Activated CD8-positive, alpha-beta memory T cell treated with anti-CD3 and anti-CD28 coated beads for 4 hours (primary cell): ENCODE measurements at regions not wholly inside any gene's neighbourhood (a gene's known extent, or its start where the extent isn't known, plus 50 kb on each side); places are given as distances from the start of the nearest gene placed in this dataset.

Source experiments
- DNase-seq, 2 donors: peaks; one replicate each; pipeline ENCODE4 v3.0.0-alpha.2; 2020; ENCODE audit warnings: low read depth in 2 of 2

DNA sequence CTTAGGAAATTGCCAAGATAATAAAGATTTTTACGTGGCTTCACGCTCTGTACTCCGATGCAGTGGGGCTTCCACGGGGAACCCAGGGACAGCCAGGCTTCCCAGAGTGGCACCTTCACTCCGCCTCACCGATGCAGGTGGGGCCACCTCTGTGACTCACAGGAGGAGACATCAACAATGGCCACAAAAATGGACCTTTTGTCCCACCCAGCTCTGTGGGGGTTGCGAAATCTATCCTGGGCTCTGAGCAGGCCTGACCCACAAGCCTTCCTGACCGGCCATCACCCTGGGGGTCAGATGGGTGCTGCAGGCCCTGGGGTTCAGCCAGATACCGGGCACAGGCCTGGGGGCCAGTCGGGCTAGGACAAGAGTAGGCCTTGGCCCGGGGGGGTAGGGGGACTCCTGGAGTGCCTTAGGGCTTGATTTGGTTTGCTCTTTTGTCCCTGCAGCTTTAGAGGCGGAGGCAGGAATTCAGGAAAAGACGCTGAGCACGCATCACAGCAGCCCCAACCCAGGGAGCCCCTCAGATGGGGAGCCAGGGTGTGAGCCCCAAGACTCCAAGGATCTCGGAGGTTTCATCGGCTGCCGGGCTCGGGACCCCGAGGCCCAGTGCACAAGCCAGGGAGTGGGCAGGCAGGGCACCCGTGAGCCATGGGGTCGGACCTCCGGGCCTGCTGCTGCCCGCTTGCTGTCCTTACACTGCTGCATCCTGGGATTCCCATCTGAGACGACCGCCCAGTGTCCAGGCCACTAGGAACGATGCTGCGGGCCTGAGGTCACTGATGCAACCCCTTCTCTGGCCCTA, 136.5 kb upstream of the NKX1-1 start:
- DNase-seq = no peak

DNA sequence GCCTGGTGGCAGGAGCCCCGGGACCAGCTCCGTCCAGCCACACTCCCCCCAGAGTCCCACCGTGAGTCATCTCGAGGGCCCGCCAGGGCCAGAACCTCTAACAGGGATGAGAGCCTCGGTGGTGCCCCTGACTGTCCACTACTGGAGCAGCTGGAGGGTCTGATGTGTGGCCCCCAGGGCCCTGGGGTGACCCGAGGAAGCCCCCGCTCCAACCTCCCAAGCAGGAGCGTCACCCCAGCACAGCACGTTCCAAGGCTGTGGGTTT, 135.9 kb upstream of the NKX1-1 start:
- no peak for DNase-seq

DNA sequence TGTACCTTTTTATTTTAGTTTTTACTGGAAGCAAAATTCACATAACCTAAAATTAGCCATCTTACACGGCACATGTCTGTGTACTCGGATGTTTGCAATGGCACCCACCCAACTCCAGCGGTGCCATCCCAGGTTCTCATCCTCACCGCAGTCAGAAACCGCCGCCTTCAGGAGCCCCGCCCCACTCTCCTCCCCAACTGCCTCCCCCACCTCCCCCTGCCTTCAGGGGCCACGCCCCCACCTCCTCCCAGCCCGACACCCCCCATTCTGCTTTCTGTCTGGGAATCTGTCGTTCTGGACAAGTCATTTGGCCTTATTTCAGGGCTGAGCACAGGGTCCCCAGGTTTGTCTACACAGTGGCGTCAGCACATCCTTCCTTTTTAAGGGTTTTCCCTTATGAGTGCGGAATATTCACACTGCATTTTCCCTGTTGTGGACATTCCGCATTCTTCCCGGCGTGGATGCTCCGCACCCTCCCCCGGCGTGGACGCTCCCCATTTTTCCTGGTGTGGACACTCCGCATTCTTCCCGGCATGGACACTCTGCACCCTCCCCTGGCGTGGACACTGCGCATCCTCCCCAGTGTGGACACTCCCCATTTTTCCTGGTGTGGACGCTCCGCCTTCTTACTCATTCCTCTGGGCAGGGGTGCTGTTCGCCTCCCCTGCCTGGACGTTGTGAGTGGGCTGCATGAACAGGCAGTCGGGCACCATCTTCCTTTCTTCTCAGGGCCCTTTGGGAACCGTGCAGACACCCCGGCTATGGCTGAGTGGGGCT, 135.4 kb upstream of the NKX1-1 start:
- DNase-seq = no peak

DNA sequence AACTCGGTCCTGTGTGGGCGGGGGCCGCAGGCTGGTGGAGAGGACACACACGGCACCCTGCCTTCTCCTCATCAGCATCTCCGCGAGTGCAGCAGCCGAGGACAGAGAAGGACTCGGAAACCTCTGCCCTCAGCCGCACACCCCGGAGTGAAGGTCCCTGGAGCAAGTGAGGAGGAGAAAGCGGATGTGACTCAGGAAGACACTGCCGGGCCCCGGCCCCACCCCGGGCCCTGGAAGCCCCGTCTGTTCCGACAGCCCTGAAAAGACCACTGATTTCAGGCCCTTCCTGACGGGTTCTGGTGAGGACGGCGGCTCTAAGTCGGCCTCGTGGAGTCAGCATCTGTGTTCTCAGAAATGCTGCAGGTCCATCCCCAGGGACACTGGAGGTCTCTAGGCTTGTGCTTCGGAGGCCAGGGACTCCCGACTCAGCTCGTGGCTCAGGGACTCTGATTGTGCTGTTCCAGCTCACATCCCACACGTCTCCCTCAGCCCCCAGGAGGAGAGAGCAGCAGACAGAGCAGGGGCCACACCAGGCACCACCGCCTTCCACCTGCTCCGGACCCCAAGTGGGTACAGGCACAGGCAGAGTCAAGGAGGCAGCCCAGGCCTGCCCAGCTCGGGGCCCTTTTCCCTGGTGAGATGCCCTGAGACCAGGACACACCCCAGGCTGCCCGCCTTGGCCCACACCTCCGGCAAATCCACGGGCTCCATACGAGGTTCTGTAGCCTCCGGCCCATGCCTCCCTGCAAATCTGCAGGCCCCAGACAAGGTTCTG, 134.5 kb upstream of the NKX1-1 start:
- no peak for DNase-seq

DNA sequence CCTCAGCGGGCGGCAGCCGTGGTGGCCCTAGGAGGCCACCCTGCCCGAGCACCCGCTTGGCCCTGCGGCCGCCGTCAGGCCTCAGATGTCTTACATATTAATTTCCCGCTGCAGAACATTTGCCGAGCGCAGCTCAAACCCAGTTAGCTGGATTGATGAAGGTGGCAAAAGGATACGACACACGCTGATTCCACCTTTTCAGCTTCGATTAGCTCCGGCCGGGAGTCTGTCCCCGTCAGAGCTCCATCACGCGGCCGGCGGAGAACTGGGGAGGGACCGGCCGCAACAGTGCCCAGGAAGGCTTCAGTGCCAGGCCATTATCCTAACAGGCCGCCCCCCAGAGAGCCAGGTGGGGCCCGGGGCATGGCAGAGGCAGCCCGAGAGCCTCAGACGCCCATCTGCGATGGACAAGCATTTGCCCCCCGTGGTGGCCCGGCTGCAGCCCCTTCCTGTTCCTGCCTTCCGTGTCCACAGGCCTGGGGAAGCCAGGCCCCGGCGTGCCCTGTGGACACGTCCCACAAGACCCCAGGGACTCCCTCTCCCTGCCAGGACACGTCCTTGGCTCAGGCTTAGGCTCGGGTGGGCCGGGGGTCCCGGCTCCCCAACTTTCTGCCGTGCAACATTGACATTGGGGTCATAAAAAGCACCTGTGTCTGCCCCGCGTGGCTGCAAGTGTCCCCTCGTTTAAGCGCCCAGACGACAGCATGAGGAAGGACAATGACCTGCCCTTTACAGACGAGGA, 133.8 kb upstream of the NKX1-1 start:
- DNase-seq = no peak

DNA sequence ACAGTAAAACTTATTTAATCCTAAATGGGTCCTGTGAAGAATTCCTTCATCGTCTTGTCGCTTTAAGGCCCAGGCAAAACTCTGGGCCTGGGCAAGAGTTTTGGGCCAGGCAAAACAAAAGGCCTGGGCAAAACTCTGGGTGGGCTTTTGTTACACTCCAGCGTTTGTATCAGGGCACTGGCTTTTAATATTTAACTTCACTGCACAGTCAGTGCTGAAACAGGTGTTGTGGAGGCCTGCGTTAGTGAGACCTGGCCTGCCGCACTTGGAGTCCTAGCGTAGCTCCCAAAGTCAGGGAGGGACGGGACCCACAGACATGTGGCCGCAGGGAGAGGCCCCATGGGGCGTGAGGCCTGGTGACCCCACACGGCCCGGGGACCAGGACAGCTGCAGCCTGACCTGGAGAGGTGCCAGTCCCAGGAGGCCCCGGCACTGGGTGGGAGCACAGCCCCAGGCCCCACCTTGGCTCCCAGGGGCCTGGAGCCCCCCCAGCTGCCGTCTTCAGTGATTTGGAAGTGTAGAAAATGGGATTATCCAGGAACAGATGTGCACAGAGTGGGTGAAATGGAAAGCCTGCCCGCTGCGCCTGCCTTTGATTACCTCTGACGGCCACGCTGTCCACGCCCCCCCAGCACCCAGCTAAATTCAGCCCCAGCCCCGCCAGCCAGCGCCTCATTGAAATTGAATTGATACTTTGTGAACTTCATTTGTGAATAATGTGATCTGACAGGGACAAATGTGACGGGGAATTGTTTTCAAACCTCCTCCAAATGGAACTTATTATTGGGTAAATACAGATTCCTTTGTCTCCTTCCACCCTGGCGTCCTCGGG, 132.9 kb upstream of the NKX1-1 start:
- DNase-seq = no peak

DNA sequence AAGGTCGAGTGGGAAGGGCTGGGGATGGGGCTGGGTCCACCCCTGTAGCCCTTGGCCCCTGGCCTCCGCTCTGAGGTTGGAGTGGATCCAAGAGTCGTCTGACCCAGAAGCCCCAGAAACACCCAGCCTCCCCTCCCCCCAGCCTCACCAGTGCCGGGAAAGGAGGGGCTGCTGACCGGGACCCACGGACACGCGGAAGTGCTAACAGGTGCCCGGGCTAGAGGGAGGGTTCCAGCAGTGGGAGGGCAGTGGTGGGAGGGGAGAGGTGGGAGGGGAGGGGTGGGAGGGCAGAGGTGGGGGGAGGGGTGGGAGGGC, 131.8 kb upstream of the NKX1-1 start:
- DNase-seq = no peak

DNA sequence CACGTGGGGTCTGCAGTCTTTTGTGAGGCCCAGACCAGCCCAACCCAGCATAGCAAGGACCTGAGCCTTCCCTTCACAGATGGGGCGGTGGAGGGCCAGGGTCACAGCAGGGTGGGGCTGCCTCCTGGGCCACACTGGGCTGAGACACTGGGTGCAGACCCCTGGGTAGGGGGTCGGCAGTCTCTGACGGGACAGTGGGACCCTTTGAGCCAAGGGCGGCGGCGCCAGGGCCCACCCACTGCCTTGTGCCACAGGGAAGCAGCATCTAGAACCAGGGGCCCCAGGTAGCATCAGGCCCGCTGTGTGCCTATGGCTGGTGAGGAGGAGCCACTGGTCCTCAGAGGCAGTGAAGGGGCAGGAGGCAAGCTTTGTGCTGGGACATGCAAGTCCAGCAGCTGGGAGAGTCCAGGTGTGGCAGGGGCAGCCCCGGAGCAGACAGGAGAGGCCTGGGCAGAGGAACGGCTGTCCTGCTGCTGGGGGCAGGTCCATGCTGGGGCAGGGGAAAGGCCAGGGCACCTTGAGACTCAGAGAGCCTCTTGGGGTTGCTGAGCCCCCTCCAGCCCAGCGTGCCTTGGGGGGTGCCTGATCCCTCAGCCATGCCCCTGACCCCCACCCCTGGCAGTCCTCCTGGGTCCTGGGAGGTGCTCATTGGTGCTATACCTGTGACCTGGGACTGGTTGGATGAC, 131.3 kb upstream of the NKX1-1 start:
- no peak for DNase-seq

DNA sequence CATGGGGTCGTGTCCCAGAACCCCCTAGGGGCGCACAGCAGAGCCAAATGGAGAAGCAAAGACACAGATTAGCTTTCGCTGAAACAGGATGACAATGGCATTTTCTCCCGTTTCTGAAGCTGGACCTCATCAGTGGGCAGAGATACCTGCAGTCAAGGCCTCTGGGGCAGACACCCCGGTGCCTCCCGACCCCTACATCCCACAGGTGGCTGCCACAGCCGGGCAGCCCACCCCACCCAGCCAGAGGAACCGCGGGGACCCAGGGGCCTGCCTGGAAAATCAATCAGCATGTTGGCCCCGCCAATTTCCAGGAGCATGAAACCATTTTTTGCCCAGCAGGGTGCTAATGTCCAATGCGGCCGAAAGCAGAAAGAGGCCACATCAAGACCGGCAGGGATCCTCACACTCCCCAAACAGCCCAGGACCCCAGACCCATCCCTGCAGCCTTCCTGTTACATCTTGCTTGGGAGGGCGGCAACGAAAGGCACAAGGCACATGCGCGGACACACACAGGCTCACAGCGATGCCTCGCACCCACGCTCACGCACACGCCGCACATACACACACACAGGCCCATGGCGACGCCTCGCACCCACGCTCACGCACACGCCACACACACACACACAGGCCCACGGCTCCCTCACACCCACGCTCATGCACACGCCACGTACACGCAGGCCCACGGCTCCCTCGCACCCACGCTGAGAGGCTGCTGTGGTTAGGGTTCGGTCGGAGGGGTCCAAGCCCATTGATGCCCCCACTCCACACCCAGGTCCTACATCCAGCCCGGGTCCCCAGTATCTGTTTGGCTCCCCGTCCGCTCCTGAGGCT, 130.6 kb upstream of the NKX1-1 start:
- DNase-seq = no peak

DNA sequence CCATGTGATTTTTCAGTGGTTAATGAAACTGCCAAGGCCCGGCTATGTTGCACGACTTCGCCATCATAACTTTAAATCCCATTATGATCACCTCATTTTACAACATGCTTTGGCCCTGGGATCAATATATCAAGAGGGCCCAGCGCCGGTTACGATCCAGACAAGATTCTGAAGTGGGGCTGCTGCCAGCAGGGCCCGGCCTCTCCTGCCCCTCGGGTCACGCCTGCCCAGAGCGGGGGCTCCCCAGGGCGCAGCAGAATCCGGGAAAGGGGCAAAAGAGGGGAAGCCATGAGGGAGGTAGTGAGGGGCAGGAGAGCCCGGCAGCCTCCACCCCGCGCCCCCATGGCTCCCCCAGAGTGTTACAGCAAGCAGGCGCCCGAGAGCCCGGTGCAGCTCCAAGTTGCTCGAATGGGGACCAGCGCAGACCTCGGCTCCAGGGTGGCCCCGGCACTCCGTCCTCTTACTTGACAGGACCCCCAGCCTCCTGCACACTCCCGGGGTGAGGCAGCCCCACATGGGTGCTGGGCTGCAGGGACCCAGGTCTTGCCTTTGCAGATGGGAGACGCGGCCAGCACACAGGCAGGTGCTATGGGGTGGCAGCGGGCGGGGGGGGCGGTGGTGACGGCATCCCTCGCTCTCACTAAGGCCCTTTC, 129.8 kb upstream of the NKX1-1 start:
- DNase-seq = no peak

DNA sequence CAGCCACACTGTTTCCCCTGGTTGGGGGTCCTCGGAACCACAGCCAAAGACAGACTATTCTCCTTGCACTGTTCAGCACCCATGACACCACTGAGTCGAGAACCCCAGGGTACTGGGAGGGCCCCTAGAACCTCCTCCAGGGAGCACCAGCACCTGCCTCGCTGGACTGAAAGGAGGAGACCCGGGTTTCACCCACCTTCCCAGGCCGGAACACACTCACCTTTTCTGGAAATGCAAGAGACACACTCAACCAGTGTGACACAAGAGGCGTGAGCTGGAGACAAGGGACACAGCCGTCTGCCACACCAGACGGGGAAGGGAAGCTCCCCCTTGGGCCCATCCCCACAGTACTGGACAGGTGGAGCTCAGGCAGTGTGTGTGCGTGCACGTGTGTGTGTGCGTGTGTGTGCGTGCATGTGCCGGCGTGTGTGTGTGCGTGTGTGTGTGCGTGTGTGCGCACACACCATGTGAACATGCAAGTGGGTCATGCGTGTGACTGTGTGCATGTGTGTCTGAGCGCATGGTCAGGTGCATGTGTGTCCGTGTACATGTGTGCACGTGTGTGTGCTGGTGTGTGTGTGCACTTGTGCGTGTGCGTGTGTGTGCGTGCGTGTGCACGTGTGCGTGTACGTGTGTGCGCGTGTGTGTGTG, 128.8 kb upstream of the NKX1-1 start:
- DNase-seq = no peak

DNA sequence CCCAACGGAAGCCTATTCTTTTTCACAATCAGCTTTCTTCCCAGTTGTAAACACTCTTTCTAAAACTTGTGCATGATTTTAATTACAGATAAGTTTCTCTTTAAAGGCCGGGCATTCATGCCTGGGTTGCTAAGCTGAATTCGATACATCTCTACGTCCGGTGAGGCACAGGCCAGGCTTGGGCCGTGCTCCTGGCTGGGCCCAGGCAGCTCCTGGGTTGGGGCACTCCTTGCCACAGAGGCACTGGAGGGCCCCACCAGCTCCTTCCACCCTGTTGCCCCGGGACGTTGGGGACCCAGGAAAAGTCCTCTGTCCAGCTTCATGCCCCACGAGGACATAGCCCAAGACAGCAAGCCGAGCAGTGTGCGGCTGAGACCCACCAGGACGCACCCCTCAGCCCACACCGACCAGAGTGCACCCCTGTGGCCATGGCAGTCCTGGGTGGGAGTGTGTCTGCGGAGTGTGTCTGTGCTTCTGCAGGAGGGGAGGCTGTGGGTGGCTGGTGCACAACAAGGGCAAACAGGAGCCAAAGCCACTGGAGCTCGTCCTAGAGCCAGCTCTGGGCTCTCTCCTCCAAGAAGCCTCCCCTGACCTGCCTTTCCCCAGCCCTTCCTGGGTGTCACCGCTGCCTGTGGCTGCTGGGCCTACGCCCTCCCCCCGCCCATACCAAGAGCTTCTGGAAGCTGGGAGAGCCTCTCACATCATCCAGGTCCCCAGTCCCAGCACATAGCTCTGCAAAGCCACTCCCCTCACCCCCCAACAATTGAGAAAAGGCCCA, 128.0 kb upstream of the NKX1-1 start:
- DNase-seq = no peak

DNA sequence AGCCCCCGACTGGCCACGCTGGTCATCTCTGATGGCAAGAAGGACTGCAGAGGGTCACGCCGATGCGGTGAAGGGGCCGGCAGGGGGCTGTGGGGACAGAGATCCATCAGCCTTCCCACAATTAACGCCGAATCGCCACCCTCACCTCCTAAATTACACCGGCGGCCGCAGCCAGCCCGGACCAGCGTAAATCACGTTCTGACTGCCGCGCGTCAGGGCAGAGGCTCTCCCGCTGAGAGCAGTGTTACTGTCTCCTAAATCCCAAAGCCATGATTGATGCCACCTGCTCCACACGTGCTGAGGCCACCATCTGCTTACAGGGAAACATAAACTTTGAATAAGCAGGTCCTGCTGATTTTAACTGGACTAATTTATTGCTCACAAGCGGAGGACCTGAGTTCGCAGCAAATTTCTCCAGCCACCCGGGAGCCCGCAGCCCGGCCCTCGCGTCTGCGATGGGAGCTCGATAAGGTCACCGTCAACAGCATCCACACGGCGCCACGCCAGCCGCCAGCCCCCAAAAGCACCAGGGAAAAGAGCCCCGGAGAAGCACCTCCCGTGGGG, 127.3 kb upstream of the NKX1-1 start:
- no peak for DNase-seq

DNA sequence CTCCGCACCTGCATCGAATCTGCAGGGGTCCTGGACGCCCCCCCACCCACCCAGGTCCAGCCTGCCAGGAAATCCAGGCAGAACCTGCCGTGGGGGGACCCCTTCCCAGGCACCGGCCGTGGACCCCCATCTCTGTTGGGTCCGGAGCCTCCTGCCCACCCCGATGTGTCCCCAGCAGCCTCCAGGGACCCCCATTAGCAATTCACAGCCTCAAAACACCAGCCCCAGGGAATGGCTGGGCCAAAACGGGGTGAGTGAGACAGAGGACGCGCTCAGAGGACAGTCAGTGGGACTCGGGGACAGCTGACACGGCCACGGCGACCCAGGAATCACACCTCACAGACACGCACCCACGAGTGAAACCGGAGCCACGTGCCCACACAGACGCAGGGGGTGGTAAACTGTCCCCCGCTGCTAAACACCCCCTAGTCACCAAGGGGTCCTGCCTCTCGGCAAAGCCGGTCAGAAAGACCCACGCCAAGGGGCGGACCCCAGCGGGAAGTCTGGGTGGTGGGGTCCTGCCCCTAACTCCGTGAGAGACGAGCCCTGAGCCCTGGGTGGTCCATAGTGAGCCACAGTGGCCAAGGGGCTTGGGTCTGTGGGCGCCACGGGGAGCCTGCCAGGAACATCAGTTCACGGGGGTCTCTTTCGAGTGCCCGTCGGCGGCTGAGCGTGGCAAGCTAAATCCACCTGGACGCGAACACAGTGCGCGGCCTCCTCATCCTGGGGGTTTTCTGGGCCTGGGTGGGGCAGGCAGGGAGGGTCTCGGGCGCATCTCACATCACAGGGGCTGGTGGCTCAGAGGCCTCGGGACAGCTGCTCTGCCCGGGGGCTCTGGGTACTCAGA, 126.5 kb upstream of the NKX1-1 start:
- no peak for DNase-seq

DNA sequence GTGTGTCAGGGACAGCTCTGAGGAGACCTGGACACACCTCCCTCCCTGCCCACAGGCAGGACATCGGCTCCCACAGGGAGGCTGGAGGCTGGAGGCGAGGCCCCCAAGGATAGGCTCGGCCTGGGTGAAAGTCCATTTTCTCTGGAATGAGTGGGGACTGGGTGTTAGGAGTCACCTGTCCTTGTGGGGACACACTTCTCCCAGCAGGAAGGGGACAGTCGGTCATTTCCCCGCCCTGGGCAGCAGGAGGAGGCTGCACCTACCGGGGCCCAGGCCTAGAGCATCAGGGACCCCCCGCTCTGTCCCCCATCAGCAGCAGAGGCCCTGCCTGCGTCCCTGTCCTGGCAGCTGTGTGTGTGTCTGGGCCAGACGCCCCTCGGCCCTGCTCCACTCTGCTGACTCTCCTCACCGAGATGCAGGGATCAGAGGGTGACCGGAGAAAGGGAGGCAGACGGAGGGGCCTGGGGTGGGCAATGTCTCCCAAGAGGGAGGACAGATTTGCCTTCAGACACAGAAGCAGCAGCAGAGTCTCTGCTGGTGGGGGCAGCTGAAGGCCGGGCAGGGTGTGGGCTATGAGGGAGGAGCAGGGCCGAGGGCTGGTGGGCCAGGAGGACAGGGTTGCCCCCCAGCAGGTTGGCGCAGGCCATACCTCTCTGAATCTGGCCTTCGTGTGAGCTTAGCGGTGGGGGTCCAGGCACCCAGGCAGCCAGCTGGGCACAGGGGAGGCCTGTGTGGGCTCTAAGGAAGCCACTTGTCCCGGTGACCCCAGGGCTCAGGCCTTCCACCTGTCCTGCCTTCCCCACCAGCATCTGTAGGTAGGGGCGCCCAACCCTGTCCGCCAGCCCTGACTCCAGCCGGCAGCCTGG, 125.7 kb upstream of the NKX1-1 start:
- no peak for DNase-seq

DNA sequence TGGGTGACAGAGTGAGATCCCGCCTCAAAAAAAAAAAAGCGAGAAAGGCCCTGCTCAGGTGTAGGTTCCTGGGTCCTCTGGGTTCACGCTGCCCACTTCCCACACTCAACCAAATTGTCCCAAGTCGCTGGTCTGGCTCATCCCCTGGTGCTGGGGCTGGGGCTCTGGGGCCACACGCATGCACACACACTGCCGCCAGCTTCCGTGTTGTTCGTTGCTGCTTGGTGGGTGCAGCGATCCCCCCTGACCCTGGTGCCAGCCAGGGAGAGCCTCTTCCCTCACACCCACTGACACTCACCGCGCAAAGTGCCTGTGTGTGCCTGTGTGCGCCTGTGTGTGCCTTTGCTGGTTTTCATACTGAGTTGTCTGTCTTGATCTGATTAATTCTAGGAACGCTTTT, 124.1 kb upstream of the NKX1-1 start:
- no peak for DNase-seq
